ENCODE measurements at regions not wholly inside any gene's neighbourhood (a gene's known extent, or its start where the extent isn't known, plus 50 kb on each side); places are given as distances from the start of the nearest gene placed in this dataset.

GRCh38 chr3:127365163-127365798 lies 77.4 kb upstream of the PRR20G start:
- no peak for ATAC-seq

GRCh38 chr3:127363891-127364290 lies 76.0 kb upstream of the PRR20G start:
- peaks cover 46% of the 10 kb centered on the region for H3K27me3 ChIP-seq
- ATAC-seq = no peak
- H3K9me3 ChIP-seq = no peaks in the 10 kb centered on the region
- no peaks in the 10 kb centered on the region for H3K36me3 ChIP-seq
- TF ChIP-seq POLR2A (IDR thresholded peaks at IDR 0.05) (no peak), POLR2AphosphoS5 (IDR thresholded peaks at IDR 0.05) (no peak), EP300 (IDR thresholded peaks at IDR 0.05) (no peak)
- TF ChIP-seq, protein P1, sequence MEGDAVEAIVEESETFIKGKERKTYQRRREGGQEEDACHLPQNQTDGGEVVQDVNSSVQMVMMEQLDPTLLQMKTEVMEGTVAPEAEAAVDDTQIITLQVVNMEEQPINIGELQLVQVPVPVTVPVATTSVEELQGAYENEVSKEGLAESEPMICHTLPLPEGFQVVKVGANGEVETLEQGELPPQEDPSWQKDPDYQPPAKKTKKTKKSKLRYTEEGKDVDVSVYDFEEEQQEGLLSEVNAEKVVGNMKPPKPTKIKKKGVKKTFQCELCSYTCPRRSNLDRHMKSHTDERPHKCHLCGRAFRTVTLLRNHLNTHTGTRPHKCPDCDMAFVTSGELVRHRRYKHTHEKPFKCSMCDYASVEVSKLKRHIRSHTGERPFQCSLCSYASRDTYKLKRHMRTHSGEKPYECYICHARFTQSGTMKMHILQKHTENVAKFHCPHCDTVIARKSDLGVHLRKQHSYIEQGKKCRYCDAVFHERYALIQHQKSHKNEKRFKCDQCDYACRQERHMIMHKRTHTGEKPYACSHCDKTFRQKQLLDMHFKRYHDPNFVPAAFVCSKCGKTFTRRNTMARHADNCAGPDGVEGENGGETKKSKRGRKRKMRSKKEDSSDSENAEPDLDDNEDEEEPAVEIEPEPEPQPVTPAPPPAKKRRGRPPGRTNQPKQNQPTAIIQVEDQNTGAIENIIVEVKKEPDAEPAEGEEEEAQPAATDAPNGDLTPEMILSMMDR (IDR thresholded peaks at IDR 0.05) = no peak
- no peak overlapping the region for H3K4me3 ChIP-seq
- no peaks in the 10 kb centered on the region for H3K4me1 ChIP-seq
- H3K27ac ChIP-seq = no peak overlapping the region
- WGBS, 2 donors (ENCODE audit: low coverage in 1 of 2) = 66 to 70% methylated on average over 3 of the region's 3 CpGs

More at GRCh38 chr3:127365163-127365798, 77.4 kb upstream of the PRR20G start:
- H3K27me3 ChIP-seq = peaks cover 59% of the 10 kb centered on the region
- H3K9me3 ChIP-seq = no peaks in the 10 kb centered on the region
- TF ChIP-seq POLR2AphosphoS5 (IDR thresholded peaks at IDR 0.05) = no peak
- no peak for TF ChIP-seq EP300 (IDR thresholded peaks at IDR 0.05)
- TF ChIP-seq, protein P1 (IDR thresholded peaks at IDR 0.05) = no peak
- no peak for TF ChIP-seq POLR2A (IDR thresholded peaks at IDR 0.05)
- H3K36me3 ChIP-seq = no peaks in the 10 kb centered on the region
- H3K4me1 ChIP-seq = no peaks in the 10 kb centered on the region
- no peak overlapping the region for H3K27ac ChIP-seq
- H3K4me3 ChIP-seq = no peak overlapping the region
- 73% methylated on average over 2 to 4 of the region's 7 CpGs for WGBS, 2 donors (ENCODE audit: low coverage in 1 of 2)

GRCh38 chr3:127363171-127363570 lies 75.3 kb upstream of the PRR20G start:
- no peak overlapping the region for H3K27ac ChIP-seq
- TF ChIP-seq POLR2AphosphoS5 (IDR thresholded peaks at IDR 0.05) = no peak
- no peak for TF ChIP-seq EP300 (IDR thresholded peaks at IDR 0.05)
- TF ChIP-seq POLR2A (IDR thresholded peaks at IDR 0.05) = no peak
- TF ChIP-seq, protein P1 (IDR thresholded peaks at IDR 0.05) = no peak
- H3K27me3 ChIP-seq = peaks cover 44% of the 10 kb centered on the region
- no peak overlapping the region for H3K4me3 ChIP-seq
- H3K9me3 ChIP-seq = no peaks in the 10 kb centered on the region
- 50% methylated on average over 1 of the region's 13 CpGs; no CpG with 5 or more reads in 1 of the 2 donors for WGBS, 2 donors (ENCODE audit: low coverage in 1 of 2)
- no peaks in the 10 kb centered on the region for H3K36me3 ChIP-seq
- no peaks in the 10 kb centered on the region for H3K4me1 ChIP-seq
- ATAC-seq = no peak

- WGBS, 2 donors (ENCODE audit: low coverage in 1 of 2) = 100% methylated on average over 1 of the region's 7 CpGs
- Histone ChIP-seq H3K9me3 (peaks cover 0 to 10% (median 0%) of the 10 kb centered on the region in 3 donors), H3K27me3 (peaks cover 31% of the 10 kb centered on the region), H3K36me3 (no peaks in the 10 kb centered on the region), H3K4me3 (no peak overlapping the region), H3K4me1 (no peaks in the 10 kb centered on the region), H3K27ac (no peak overlapping the region)
- no peak for TF ChIP-seq POLR2A (IDR thresholded peaks at IDR 0.05)
- TF ChIP-seq POLR2AphosphoS5 (IDR thresholded peaks at IDR 0.05) = no peak
- no peak for ATAC-seq
These were observed 72.8 kb upstream of the PRR20G start for GRCh38 chr3:127360647-127361046.

DNA sequence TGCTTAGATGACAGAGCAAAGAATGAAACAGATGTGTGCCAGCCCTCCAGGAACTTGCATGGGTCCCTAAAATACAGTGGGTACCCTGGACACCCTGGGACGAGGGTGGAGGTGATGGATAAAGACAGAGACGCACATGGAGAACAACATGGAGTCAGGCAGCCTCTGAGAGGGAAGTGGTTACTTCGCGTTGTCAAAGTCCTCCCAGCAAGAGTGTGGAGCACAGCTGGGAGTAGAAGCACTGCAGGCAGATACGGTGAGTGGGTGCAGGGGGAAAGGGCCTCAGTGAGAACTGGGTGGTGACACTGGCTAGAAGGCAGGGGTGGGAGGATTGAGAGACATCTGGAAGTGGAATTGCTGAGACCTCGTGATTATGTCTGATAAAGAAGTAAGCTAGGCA lies 70.8 kb upstream of the PRR20G start:
- H3K36me3 ChIP-seq = no peaks in the 10 kb centered on the region
- H3K4me1 ChIP-seq = no peaks in the 10 kb centered on the region
- peaks cover 0 to 10% (median 0%) of the 10 kb centered on the region in 3 donors for H3K9me3 ChIP-seq
- H3K27ac ChIP-seq = no peak overlapping the region
- no peak overlapping the region for H3K4me3 ChIP-seq
- TF ChIP-seq POLR2AphosphoS5 (IDR thresholded peaks at IDR 0.05) (no peak), POLR2A (IDR thresholded peaks at IDR 0.05) (no peak)
- TF ChIP-seq, protein P1 (IDR thresholded peaks at IDR 0.05) = no peak
- H3K27me3 ChIP-seq = peaks cover 25% of the 10 kb centered on the region
- no peak for ATAC-seq
- 70% methylated on average over 6 of the region's 6 CpGs; no CpG with 5 or more reads in 1 of the 2 donors for WGBS, 2 donors (ENCODE audit: low coverage in 1 of 2)

Measured in gastroesophageal sphincter (tissue), 4 donors.